ENCODE measurements at regions not wholly inside any gene's neighbourhood (a gene's known extent, or its start where the extent isn't known, plus 50 kb on each side); places are given as distances from the start of the nearest gene placed in this dataset.
A peak's percentile ranks its signal among the peaks of the same experiment; 100 is the strongest.

GRCh38 chr2:52526735-52527134 is 1240.9 kb upstream of the CHAC2 start:
- Histone ChIP-seq H3K27ac (ENCODE audit: low read depth, low read length) (no peak overlapping the region), H3K4me3 (ENCODE audit: low read depth, low read length) (no peak overlapping the region), H3K27me3 (ENCODE audit: control insufficient read depth, insufficient read depth, low read length) (no peaks in the 10 kb centered on the region), H3K9me3 (ENCODE audit: control insufficient read depth, insufficient read depth, low read length) (peaks cover 8% of the 10 kb centered on the region; the same call in 1 of the 2 replicates)
- no peak for TF ChIP-seq CTCF (IDR thresholded peaks at IDR 0.05; ENCODE audit: low read depth, low read length)
- CTCF ChIA-PET = no interaction called here
- POLR2A ChIA-PET = interaction anchor here (0.6 kb wide), 1 partner anchor 118 kb away, joined by 3 read pairs; no protein-coding TSS in a partner anchor
- no peak for DNase-seq (ENCODE audit: low read depth, low spot score)

- Histone ChIP-seq H3K27me3 (ENCODE audit: control insufficient read depth, insufficient read depth, low read length) (no peaks in the 10 kb centered on the region), H3K27ac (ENCODE audit: low read depth, low read length) (no peak overlapping the region), H3K9me3 (ENCODE audit: control insufficient read depth, insufficient read depth, low read length) (peaks cover 8% of the 10 kb centered on the region; the same call in 1 of the 2 replicates), H3K4me3 (ENCODE audit: low read depth, low read length) (no peak overlapping the region)
- no peak for TF ChIP-seq CTCF (IDR thresholded peaks at IDR 0.05; ENCODE audit: low read depth, low read length)
- CTCF ChIA-PET = no interaction called here
- no peak for DNase-seq (ENCODE audit: low read depth, low spot score)
- POLR2A ChIA-PET = no interaction called here
Observed at GRCh38 chr2:52520644-52521043, 1247.0 kb upstream of the CHAC2 start.

GRCh38 chr2:52518678-52519077 is 1248.9 kb upstream of the CHAC2 start:
- no peak overlapping the region for H3K27ac ChIP-seq (ENCODE audit: low read depth, low read length)
- ChIA-PET POLR2A (no interaction called here), CTCF (no interaction called here)
- no peaks in the 10 kb centered on the region for H3K9me3 ChIP-seq (ENCODE audit: control insufficient read depth, insufficient read depth, low read length)
- H3K27me3 ChIP-seq (ENCODE audit: control insufficient read depth, insufficient read depth, low read length) = no peaks in the 10 kb centered on the region
- no peak overlapping the region for H3K4me3 ChIP-seq (ENCODE audit: low read depth, low read length)
- no peak for TF ChIP-seq CTCF (IDR thresholded peaks at IDR 0.05; ENCODE audit: low read depth, low read length)
- no peak for DNase-seq (ENCODE audit: low read depth, low spot score)

- Histone ChIP-seq H3K4me3 (ENCODE audit: low read depth, low read length) (no peak overlapping the region), H3K27ac (ENCODE audit: low read depth, low read length) (no peak overlapping the region), H3K27me3 (ENCODE audit: control insufficient read depth, insufficient read depth, low read length) (no peaks in the 10 kb centered on the region), H3K9me3 (ENCODE audit: control insufficient read depth, insufficient read depth, low read length) (no peaks in the 10 kb centered on the region)
- ChIA-PET CTCF (no interaction called here), POLR2A (no interaction called here)
- no peak for TF ChIP-seq CTCF (IDR thresholded peaks at IDR 0.05; ENCODE audit: low read depth, low read length)
- no peak for DNase-seq (ENCODE audit: low read depth, low spot score)
Observed at GRCh38 chr2:52512760-52513159, 1254.8 kb upstream of the CHAC2 start.

- DNase-seq (ENCODE audit: low read depth, low spot score) = peak; percentile 24
- ChIA-PET POLR2A (no interaction called here), CTCF (no interaction called here)
- Histone ChIP-seq H3K9me3 (ENCODE audit: control insufficient read depth, insufficient read depth, low read length) (no peaks in the 10 kb centered on the region), H3K27me3 (ENCODE audit: control insufficient read depth, insufficient read depth, low read length) (no peaks in the 10 kb centered on the region), H3K27ac (ENCODE audit: low read depth, low read length) (no peak overlapping the region), H3K4me3 (ENCODE audit: low read depth, low read length) (no peak overlapping the region)
- no peak for TF ChIP-seq CTCF (IDR thresholded peaks at IDR 0.05; ENCODE audit: low read depth, low read length)
Observed at GRCh38 chr2:52510432-52510831, 1257.2 kb upstream of the CHAC2 start.

Data from AG04450 (cell line).